ENCODE measurements at regions not wholly inside any gene's neighbourhood (a gene's known extent, or its start where the extent isn't known, plus 50 kb on each side); places are given as distances from the start of the nearest gene placed in this dataset.

DNA sequence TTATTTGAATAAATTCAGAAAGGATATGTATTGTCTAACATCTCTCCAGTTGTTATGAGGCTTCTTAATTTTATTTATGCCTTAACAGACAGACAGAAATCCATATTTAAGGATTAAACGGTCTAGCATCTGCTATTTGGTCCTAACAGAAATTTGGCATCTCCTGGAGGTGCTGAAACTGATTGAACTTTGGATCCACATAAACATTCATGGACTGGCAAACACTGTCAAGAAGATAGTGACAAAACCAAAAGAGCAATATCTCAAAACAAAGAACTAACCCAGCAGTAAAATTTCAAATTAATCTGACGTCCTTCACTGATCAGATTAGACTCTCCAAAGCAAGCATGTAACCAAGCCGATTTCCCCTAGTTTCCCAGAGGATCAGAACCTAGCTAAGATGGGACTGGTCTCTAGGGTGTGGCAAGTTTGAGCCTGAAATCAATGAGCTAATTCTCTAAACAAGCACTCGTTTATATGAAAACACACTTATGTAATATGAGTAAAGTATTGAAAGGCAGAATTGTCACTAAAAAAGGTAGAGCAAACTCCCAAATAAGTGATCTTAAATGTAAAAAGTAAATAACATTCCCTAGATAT, 139.5 kb downstream of the NOL4 start:
- WGBS, 3 donors = 39 to 61% (median 41%) methylated on average over 4 of the region's 4 CpGs
- H3K9me3 ChIP-seq = no peaks in the 10 kb centered on the region
- H3K27me3 ChIP-seq = no peaks in the 10 kb centered on the region
- no peak for TF ChIP-seq CTCF (IDR thresholded peaks at IDR 0.05)
- no peak for TF ChIP-seq POLR2A (IDR thresholded peaks at IDR 0.05)
- no peak for TF ChIP-seq EP300 (IDR thresholded peaks at IDR 0.05)
- no peak overlapping the region for H3K4me3 ChIP-seq
- no peak overlapping the region for H3K27ac ChIP-seq
- H3K4me1 ChIP-seq (ENCODE audit: insufficient read depth) = no peaks in the 10 kb centered on the region
- H3K36me3 ChIP-seq = no peaks in the 10 kb centered on the region
- no peak for DNase-seq
- intact Hi-C loops (cut with DNase I) = no loop called here

DNA sequence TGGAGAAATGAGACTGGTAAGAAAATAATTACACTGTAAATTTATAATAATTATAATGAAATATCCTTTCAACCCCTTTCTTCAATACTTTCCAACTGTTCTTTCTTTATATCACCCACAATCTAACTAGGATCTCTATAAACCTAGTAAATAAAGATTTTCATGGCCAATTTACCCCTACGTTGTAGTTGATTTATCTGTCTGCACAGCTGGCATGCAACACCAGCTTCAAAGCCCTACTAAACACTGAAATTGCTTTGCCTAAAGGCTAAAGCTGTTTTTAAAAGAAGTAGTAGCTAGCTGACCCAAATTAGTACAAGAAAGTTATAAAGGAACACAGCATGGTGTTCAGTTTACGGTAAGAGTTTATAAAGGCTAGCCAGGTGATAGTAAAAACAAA, 140.1 kb downstream of the NOL4 start:
- DNase-seq = no peak
- TF ChIP-seq POLR2A (IDR thresholded peaks at IDR 0.05) (no peak), EP300 (IDR thresholded peaks at IDR 0.05) (no peak), CTCF (IDR thresholded peaks at IDR 0.05) (no peak)
- Histone ChIP-seq H3K36me3 (no peaks in the 10 kb centered on the region), H3K27me3 (no peaks in the 10 kb centered on the region), H3K9me3 (no peaks in the 10 kb centered on the region), H3K4me3 (no peak overlapping the region), H3K27ac (no peak overlapping the region), H3K4me1 (ENCODE audit: insufficient read depth) (no peaks in the 10 kb centered on the region)
- intact Hi-C loops (cut with DNase I) = no loop called here
- 49 to 60% (median 55%) methylated on average over 2 of the region's 2 CpGs for WGBS, 3 donors

- TF ChIP-seq POLR2A (IDR thresholded peaks at IDR 0.05) = no peak
- TF ChIP-seq EP300 (IDR thresholded peaks at IDR 0.05) = no peak
- TF ChIP-seq CTCF (IDR thresholded peaks at IDR 0.05) = no peak
- Histone ChIP-seq H3K27ac (no peak overlapping the region), H3K36me3 (no peaks in the 10 kb centered on the region), H3K9me3 (no peaks in the 10 kb centered on the region), H3K4me3 (no peak overlapping the region), H3K4me1 (ENCODE audit: insufficient read depth) (no peaks in the 10 kb centered on the region), H3K27me3 (no peaks in the 10 kb centered on the region)
- WGBS, 3 donors = 80 to 89% (median 87%) methylated on average over 9 of the region's 9 CpGs
- DNase-seq = no peak
- intact Hi-C loops (cut with DNase I) = no loop called here
Observed at GRCh38 chr18:34083910-34084535, 140.7 kb downstream of the NOL4 start.

- Histone ChIP-seq H3K27ac (no peak overlapping the region), H3K4me3 (no peak overlapping the region), H3K9me3 (no peaks in the 10 kb centered on the region), H3K4me1 (ENCODE audit: insufficient read depth) (no peaks in the 10 kb centered on the region), H3K27me3 (no peaks in the 10 kb centered on the region), H3K36me3 (no peaks in the 10 kb centered on the region)
- intact Hi-C loops (cut with DNase I) = no loop called here
- TF ChIP-seq CTCF (IDR thresholded peaks at IDR 0.05) (no peak), EP300 (IDR thresholded peaks at IDR 0.05) (no peak), POLR2A (IDR thresholded peaks at IDR 0.05) (no peak)
- DNase-seq = no peak
Observed at GRCh38 chr18:34077599-34077998, 147.1 kb downstream of the NOL4 start.

Data from ovary (tissue), 7 donors.